Stomach smooth muscle (tissue), 2 donors: ENCODE measurements at regions not wholly inside any gene's neighbourhood (a gene's known extent, or its start where the extent isn't known, plus 50 kb on each side); places are given as distances from the start of the nearest gene placed in this dataset.

Source experiments
- H3K27ac ChIP-seq: one replicate; pipeline ENCODE4 v1.7.0; 2013; ENCODE audit warnings: mild to moderate bottlenecking, low read length, inconsistent platforms
- H3K27me3 ChIP-seq, 2 donors: one replicate each; pipeline ENCODE4 v1.7.0; 2013; ENCODE audit warnings: low read length in 2 of 2; ENCODE audit not compliant: insufficient read depth in 2 of 2, control insufficient read depth in 1 of 2
- H3K36me3 ChIP-seq, 2 donors: one replicate each; pipeline ENCODE4 v1.7.0; 2013; ENCODE audit warnings: low read length in 2 of 2; ENCODE audit not compliant: control insufficient read depth in 2 of 2, insufficient read depth in 2 of 2
- H3K4me1 ChIP-seq: one replicate; pipeline ENCODE4 v1.7.0; 2013; ENCODE audit warnings: low read length; ENCODE audit not compliant: control insufficient read depth, insufficient read depth
- H3K4me3 ChIP-seq, 2 donors: one replicate each; pipeline ENCODE4 v1.7.0; 2013; ENCODE audit warnings: low read length in 2 of 2
- H3K9ac ChIP-seq, 2 donors: one replicate each; pipeline ENCODE4 v1.7.0; 2013; ENCODE audit warnings: low read length in 2 of 2, mild to moderate bottlenecking in 1 of 2
- H3K9me3 ChIP-seq, 2 donors: one replicate each; pipeline ENCODE4 v1.7.0; 2013; ENCODE audit warnings: low read length in 2 of 2; ENCODE audit not compliant: control insufficient read depth in 2 of 2
- donor health status: healthy.
- donor health status: Pancreatic carcinoma.

GRCh38 chr4:182150645-182151044, 92.6 kb upstream of the TENM3 start:
- no peak overlapping the region for H3K4me3 ChIP-seq
- no peaks in the 10 kb centered on the region for H3K9me3 ChIP-seq
- H3K9ac ChIP-seq = no peak overlapping the region
- H3K36me3 ChIP-seq = no peaks in the 10 kb centered on the region
- peaks cover 7 to 27% of the 10 kb centered on the region in 2 donors for H3K27me3 ChIP-seq
- H3K27ac ChIP-seq = no peak overlapping the region
- no peaks in the 10 kb centered on the region for H3K4me1 ChIP-seq

GRCh38 chr4:182155806-182156205, 87.4 kb upstream of the TENM3 start:
- Histone ChIP-seq H3K27ac (no peak overlapping the region), H3K9ac (no peak overlapping the region), H3K27me3 (peaks cover 2 to 3% of the 10 kb centered on the region in 2 donors), H3K4me3 (no peak overlapping the region), H3K4me1 (no peaks in the 10 kb centered on the region), H3K36me3 (no peaks in the 10 kb centered on the region), H3K9me3 (no peaks in the 10 kb centered on the region)

- Histone ChIP-seq H3K27ac (no peak overlapping the region), H3K36me3 (no peaks in the 10 kb centered on the region), H3K9ac (no peak overlapping the region), H3K4me3 (no peak overlapping the region), H3K9me3 (peaks cover 0 to 2% of the 10 kb centered on the region in 2 donors), H3K4me1 (no peaks in the 10 kb centered on the region), H3K27me3 (no peaks in the 10 kb centered on the region)
Observed at GRCh38 chr4:182163180-182163579, 80.0 kb upstream of the TENM3 start.

- no peak overlapping the region for H3K27ac ChIP-seq
- no peaks in the 10 kb centered on the region for H3K27me3 ChIP-seq
- no peak overlapping the region for H3K9ac ChIP-seq
- no peaks in the 10 kb centered on the region for H3K4me1 ChIP-seq
- no peaks in the 10 kb centered on the region for H3K9me3 ChIP-seq
- H3K36me3 ChIP-seq = no peaks in the 10 kb centered on the region
- H3K4me3 ChIP-seq = no peak overlapping the region
Observed at GRCh38 chr4:182169572-182169971, 73.6 kb upstream of the TENM3 start.

GRCh38 chr4:182169987-182170386, 73.2 kb upstream of the TENM3 start:
- Histone ChIP-seq H3K4me1 (no peaks in the 10 kb centered on the region), H3K4me3 (no peak overlapping the region), H3K27me3 (no peaks in the 10 kb centered on the region), H3K9ac (no peak overlapping the region), H3K27ac (no peak overlapping the region), H3K36me3 (no peaks in the 10 kb centered on the region), H3K9me3 (no peaks in the 10 kb centered on the region)

GRCh38 chr4:182170417-182170935, 72.7 kb upstream of the TENM3 start:
- Histone ChIP-seq H3K4me1 (no peaks in the 10 kb centered on the region), H3K36me3 (no peaks in the 10 kb centered on the region), H3K9me3 (no peaks in the 10 kb centered on the region), H3K9ac (no peak overlapping the region), H3K27ac (no peak overlapping the region), H3K27me3 (no peaks in the 10 kb centered on the region), H3K4me3 (no peak overlapping the region)

- no peaks in the 10 kb centered on the region for H3K9me3 ChIP-seq
- no peak overlapping the region for H3K27ac ChIP-seq
- H3K4me1 ChIP-seq = no peaks in the 10 kb centered on the region
Observed at GRCh38 chr4:182174979-182175378, 68.2 kb upstream of the TENM3 start.

GRCh38 chr4:182175788-182176519, 67.2 kb upstream of the TENM3 start:
- Histone ChIP-seq H3K27ac (no peak overlapping the region), H3K36me3 (no peaks in the 10 kb centered on the region), H3K4me3 (no peak overlapping the region), H3K9ac (no peak overlapping the region), H3K9me3 (no peaks in the 10 kb centered on the region), H3K27me3 (no peaks in the 10 kb centered on the region), H3K4me1 (no peaks in the 10 kb centered on the region)

More at GRCh38 chr4:182174979-182175378, 68.2 kb upstream of the TENM3 start:
- Histone ChIP-seq H3K36me3 (no peaks in the 10 kb centered on the region), H3K4me3 (no peak overlapping the region), H3K9ac (no peak overlapping the region), H3K27me3 (no peaks in the 10 kb centered on the region)

- H3K4me3 ChIP-seq = no peak overlapping the region
- no peak overlapping the region for H3K27ac ChIP-seq
- no peaks in the 10 kb centered on the region for H3K36me3 ChIP-seq
- H3K27me3 ChIP-seq = no peaks in the 10 kb centered on the region
- H3K9me3 ChIP-seq = no peaks in the 10 kb centered on the region
- H3K4me1 ChIP-seq = no peaks in the 10 kb centered on the region
- no peak overlapping the region for H3K9ac ChIP-seq
Observed at GRCh38 chr4:182177166-182177565, 66.0 kb upstream of the TENM3 start.

- no peaks in the 10 kb centered on the region for H3K9me3 ChIP-seq
- no peak overlapping the region for H3K4me3 ChIP-seq
- no peaks in the 10 kb centered on the region for H3K4me1 ChIP-seq
Observed at GRCh38 chr4:182179105-182179504, 64.1 kb upstream of the TENM3 start.

GRCh38 chr4:182179751-182180150, 63.5 kb upstream of the TENM3 start:
- H3K9me3 ChIP-seq = no peaks in the 10 kb centered on the region
- no peak overlapping the region for H3K4me3 ChIP-seq
- H3K27ac ChIP-seq = no peak overlapping the region
- no peaks in the 10 kb centered on the region for H3K4me1 ChIP-seq
- H3K9ac ChIP-seq = no peak overlapping the region
- no peaks in the 10 kb centered on the region for H3K36me3 ChIP-seq
- H3K27me3 ChIP-seq = no peaks in the 10 kb centered on the region

More at GRCh38 chr4:182179105-182179504, 64.1 kb upstream of the TENM3 start:
- no peak overlapping the region for H3K9ac ChIP-seq
- H3K27ac ChIP-seq = no peak overlapping the region
- no peaks in the 10 kb centered on the region for H3K27me3 ChIP-seq
- no peaks in the 10 kb centered on the region for H3K36me3 ChIP-seq
